GM21723 (cell line): ENCODE measurements at regions not wholly inside any gene's neighbourhood (a gene's known extent, or its start where the extent isn't known, plus 50 kb on each side); places are given as distances from the start of the nearest gene placed in this dataset.

ENCODE experiments used
- ATAC-seq: cut with Tn5 transposase; IDR thresholded peaks from one replicate; pipeline ENCODE4 v1.9.1; 2021; ENCODE audit warnings: mild to moderate bottlenecking, moderate library complexity; ENCODE audit not compliant: unreplicated experiment

GRCh38 chr3:99131876-99132275 is 230.4 kb upstream of the DCBLD2 start:
- ATAC-seq = no peak

GRCh38 chr3:99128725-99129505 is 227.4 kb upstream of the DCBLD2 start:
- ATAC-seq = no peak

GRCh38 chr3:99128235-99128634 is 226.7 kb upstream of the DCBLD2 start:
- ATAC-seq = no peak

- ATAC-seq = no peak
Observed at GRCh38 chr3:99126316-99126715, 224.8 kb upstream of the DCBLD2 start.

- ATAC-seq = no peak
Observed at GRCh38 chr3:99119385-99119784, 217.9 kb upstream of the DCBLD2 start.

- ATAC-seq = no peak
Observed at GRCh38 chr3:99118381-99118780, 216.9 kb upstream of the DCBLD2 start.

- ATAC-seq = no peak
Observed at GRCh38 chr3:99114565-99115291, 213.2 kb upstream of the DCBLD2 start.

GRCh38 chr3:99111235-99111634 is 209.7 kb upstream of the DCBLD2 start:
- ATAC-seq = no peak

GRCh38 chr3:99110401-99110800 is 208.9 kb upstream of the DCBLD2 start:
- ATAC-seq = no peak

- ATAC-seq = no peak
Observed at GRCh38 chr3:99108508-99108907, 207.0 kb upstream of the DCBLD2 start.

- ATAC-seq = no peak
Observed at GRCh38 chr3:99094606-99095005, 193.1 kb upstream of the DCBLD2 start.

- no peak for ATAC-seq
Observed at GRCh38 chr3:99087277-99087676, 185.8 kb upstream of the DCBLD2 start.

GRCh38 chr3:99084826-99085225 is 183.3 kb upstream of the DCBLD2 start:
- no peak for ATAC-seq

GRCh38 chr3:99084156-99084555 is 182.7 kb upstream of the DCBLD2 start:
- no peak for ATAC-seq

- ATAC-seq = no peak
Observed at GRCh38 chr3:99071096-99071495, 169.6 kb upstream of the DCBLD2 start.

- no peak for ATAC-seq
Observed at GRCh38 chr3:99069973-99070372, 168.5 kb upstream of the DCBLD2 start.

- no peak for ATAC-seq
Observed at GRCh38 chr3:99066863-99067262, 165.4 kb upstream of the DCBLD2 start.

GRCh38 chr3:99049164-99049563 is 147.7 kb upstream of the DCBLD2 start:
- no peak for ATAC-seq

GRCh38 chr3:99041747-99042146 is 140.3 kb upstream of the DCBLD2 start:
- ATAC-seq = no peak

- ATAC-seq = no peak
Observed at GRCh38 chr3:99031778-99032177, 130.3 kb upstream of the DCBLD2 start.

- peak; percentile 80 for ATAC-seq
Observed at GRCh38 chr3:99023590-99024192, 122.2 kb upstream of the DCBLD2 start.

GRCh38 chr3:99021466-99021865 is 120.0 kb upstream of the DCBLD2 start:
- no peak for ATAC-seq
